GM12878 (cell line): ENCODE measurements at regions not wholly inside any gene's neighbourhood (a gene's known extent, or its start where the extent isn't known, plus 50 kb on each side); places are given as distances from the start of the nearest gene placed in this dataset.

Experiments
- CBX5 ChIP-seq: sonication (generic); IDR thresholded peaks from 2 replicates; pipeline ENCODE4 v1.6.1; 2016; ENCODE audit warnings: low read depth, moderate library complexity, mild to moderate bottlenecking, inconsistent platforms
- FOXM1 ChIP-seq: IDR thresholded peaks from 2 replicates; pipeline ENCODE4 v1.6.1; 2012; ENCODE audit warnings: low read depth, mild to moderate bottlenecking, inconsistent platforms, low read length, moderate library complexity
- GATAD2B ChIP-seq: fragments of 450-650 bp; conservative IDR thresholded peaks from 2 replicates; pipeline ENCODE4 v1.6.1; 2017; ENCODE audit warnings: low read depth, mild to moderate bottlenecking, moderate library complexity
- HDGF ChIP-seq: fragments of 450-650 bp; IDR thresholded peaks from 2 replicates; pipeline ENCODE4 v1.6.1; 2016; ENCODE audit warnings: antibody characterized with exemption
- NFIC ChIP-seq: IDR thresholded peaks from 2 replicates; pipeline ENCODE4 v1.6.1; 2012; ENCODE audit warnings: low read depth, mild to moderate bottlenecking, inconsistent platforms, low read length, moderate library complexity
- POLR2AphosphoS2 ChIP-seq: IDR thresholded peaks from 2 replicates; pipeline ENCODE4 v1.6.1; 2011; ENCODE audit warnings: low read depth, mild to moderate bottlenecking, low read length, improper control_type of control experiment, moderate library complexity
- RELA ChIP-seq: fragments of 450-650 bp; IDR thresholded peaks from 2 replicates; pipeline ENCODE4 v1.8.0; 2014; ENCODE audit warnings: borderline replicate concordance; ENCODE audit not compliant: partially characterized antibody
- SMAD5 ChIP-seq: IDR thresholded peaks from 2 replicates; pipeline ENCODE4 v1.6.1; 2016; ENCODE audit warnings: antibody characterized with exemption, low read depth
- SREBF1 ChIP-seq: IDR thresholded peaks from 2 replicates; pipeline ENCODE4 v1.6.1; 2012; ENCODE audit warnings: mild to moderate bottlenecking, low read length
- SRF ChIP-seq, 2 experiments: IDR thresholded peaks; 2 replicates each; pipeline ENCODE4 v1.6.1; 2011; ENCODE audit warnings: low read depth in 2 of 2, low read length in 2 of 2, mild to moderate bottlenecking in 1 of 2, moderate library complexity in 1 of 2
- TF ChIP-seq, protein P1 (sequence below): IDR thresholded peaks from 2 replicates; pipeline ENCODE4 v1.6.1; 2011; ENCODE audit warnings: borderline replicate concordance, low read depth, mild to moderate bottlenecking, moderate library complexity, low read length; ENCODE audit not compliant: insufficient read depth, poor library complexity, severe bottlenecking
- TF ChIP-seq, protein P2 (sequence below): fragments of 450-650 bp; IDR thresholded peaks from 2 replicates; pipeline ENCODE4 v1.6.1; 2017; ENCODE audit warnings: mild to moderate bottlenecking, moderate library complexity

DNA sequence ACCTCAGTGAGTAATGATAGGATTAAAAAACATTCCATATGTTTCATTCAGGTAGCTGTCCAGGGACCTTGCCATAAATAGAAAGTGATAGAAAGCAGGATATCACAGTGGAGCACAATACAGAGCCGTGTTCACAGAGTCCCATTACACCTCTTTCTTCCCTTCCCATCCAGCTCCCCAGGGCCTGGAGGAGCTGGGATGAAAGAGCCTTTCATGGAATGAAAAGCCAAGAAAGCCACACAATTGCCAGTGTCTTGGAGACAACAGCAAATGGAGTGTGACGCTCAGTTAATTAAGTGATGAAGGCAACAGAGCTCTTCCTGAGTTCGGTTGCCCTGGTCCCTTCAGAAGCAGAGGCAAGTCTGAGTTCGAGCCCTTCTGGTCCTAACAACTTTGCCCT lies 387.3 kb upstream of the PLXNA2 start (continued):
- no peak for TF ChIP-seq SREBF1
- no peak for TF ChIP-seq HDGF
- no peak for TF ChIP-seq CBX5
- no peak for TF ChIP-seq SMAD5
- TF ChIP-seq, protein P1, sequence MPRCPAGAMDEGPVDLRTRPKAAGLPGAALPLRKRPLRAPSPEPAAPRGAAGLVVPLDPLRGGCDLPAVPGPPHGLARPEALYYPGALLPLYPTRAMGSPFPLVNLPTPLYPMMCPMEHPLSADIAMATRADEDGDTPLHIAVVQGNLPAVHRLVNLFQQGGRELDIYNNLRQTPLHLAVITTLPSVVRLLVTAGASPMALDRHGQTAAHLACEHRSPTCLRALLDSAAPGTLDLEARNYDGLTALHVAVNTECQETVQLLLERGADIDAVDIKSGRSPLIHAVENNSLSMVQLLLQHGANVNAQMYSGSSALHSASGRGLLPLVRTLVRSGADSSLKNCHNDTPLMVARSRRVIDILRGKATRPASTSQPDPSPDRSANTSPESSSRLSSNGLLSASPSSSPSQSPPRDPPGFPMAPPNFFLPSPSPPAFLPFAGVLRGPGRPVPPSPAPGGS = no peak
- TF ChIP-seq POLR2AphosphoS2 = no peak
- no peak for TF ChIP-seq FOXM1
- no peak for TF ChIP-seq GATAD2B
- TF ChIP-seq, protein P2, sequence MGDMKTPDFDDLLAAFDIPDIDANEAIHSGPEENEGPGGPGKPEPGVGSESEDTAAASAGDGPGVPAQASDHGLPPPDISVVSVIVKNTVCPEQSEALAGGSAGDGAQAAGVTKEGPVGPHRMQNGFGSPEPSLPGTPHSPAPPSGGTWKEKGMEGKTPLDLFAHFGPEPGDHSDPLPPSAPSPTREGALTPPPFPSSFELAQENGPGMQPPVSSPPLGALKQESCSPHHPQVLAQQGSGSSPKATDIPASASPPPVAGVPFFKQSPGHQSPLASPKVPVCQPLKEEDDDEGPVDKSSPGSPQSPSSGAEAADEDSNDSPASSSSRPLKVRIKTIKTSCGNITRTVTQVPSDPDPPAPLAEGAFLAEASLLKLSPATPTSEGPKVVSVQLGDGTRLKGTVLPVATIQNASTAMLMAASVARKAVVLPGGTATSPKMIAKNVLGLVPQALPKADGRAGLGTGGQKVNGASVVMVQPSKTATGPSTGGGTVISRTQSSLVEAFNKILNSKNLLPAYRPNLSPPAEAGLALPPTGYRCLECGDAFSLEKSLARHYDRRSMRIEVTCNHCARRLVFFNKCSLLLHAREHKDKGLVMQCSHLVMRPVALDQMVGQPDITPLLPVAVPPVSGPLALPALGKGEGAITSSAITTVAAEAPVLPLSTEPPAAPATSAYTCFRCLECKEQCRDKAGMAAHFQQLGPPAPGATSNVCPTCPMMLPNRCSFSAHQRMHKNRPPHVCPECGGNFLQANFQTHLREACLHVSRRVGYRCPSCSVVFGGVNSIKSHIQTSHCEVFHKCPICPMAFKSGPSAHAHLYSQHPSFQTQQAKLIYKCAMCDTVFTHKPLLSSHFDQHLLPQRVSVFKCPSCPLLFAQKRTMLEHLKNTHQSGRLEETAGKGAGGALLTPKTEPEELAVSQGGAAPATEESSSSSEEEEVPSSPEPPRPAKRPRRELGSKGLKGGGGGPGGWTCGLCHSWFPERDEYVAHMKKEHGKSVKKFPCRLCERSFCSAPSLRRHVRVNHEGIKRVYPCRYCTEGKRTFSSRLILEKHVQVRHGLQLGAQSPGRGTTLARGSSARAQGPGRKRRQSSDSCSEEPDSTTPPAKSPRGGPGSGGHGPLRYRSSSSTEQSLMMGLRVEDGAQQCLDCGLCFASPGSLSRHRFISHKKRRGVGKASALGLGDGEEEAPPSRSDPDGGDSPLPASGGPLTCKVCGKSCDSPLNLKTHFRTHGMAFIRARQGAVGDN = no peak
- TF ChIP-seq RELA = no peak
- TF ChIP-seq SRF (IDR thresholded peaks at IDR 0.05; ENCODE audit: low read depth in 2 of 2, low read length in 2 of 2) = no peak
- TF ChIP-seq NFIC = no peak
- TF ChIP-seq, all 136 proteins: peak for 0
